ENCODE measurements at regions not wholly inside any gene's neighbourhood (a gene's known extent, or its start where the extent isn't known, plus 50 kb on each side); places are given as distances from the start of the nearest gene placed in this dataset.

- no peak for TF ChIP-seq CTCF (IDR thresholded peaks at IDR 0.05; ENCODE audit: insufficient read depth, low read depth, low read length)
- TF ChIP-seq EZH2 (IDR thresholded peaks at IDR 0.05; ENCODE audit: insufficient read depth, low read length), result no peak
Measured at GRCh38 chr17:69916761-69917160, 158.3 kb upstream of the KCNJ16 start.

Measured in astrocyte (in vitro differentiated cells and primary cell).